Caco-2 (cell line): ENCODE measurements at regions not wholly inside any gene's neighbourhood (a gene's known extent, or its start where the extent isn't known, plus 50 kb on each side); places are given as distances from the start of the nearest gene placed in this dataset.

Experiments
- BruUV-seq: library from RNA; stranded (reverse); fragments of 400-500 nt; replicated peaks from 2 replicates; lab custom pipeline; 2021; lab: Mats Ljungman, UMichigan
- CTCF ChIA-PET: fragments of 300-600 bp; sonication (Branson Sonifier 250); formaldehyde crosslinking; loops from one replicate; lab custom pipeline; 2022; ENCODE audit warnings: antibody characterized with exemption; lab: Charles Lee
- POLR2A ChIA-PET: fragments of 300-600 bp; sonication (Branson Sonifier 250); formaldehyde crosslinking; loops from one replicate; lab custom pipeline; 2022; ENCODE audit warnings: antibody characterized with exemption; lab: Charles Lee
- DNase-seq, 2 experiments: peaks; one replicate each; pipeline versions ENCODE4 v3.0.0 to v3.0.0-alpha.2; 2020 to 2022
- H3K27me3 ChIP-seq: replicated peaks from 2 replicates; pipeline ENCODE4 v1.6.0; 2011; ENCODE audit warnings: low read length; ENCODE audit not compliant: control insufficient read depth, insufficient read depth
- H3K36me3 ChIP-seq: 2 replicates; pipeline ENCODE4 v1.5.1; 2011; ENCODE audit warnings: low read length; ENCODE audit not compliant: control insufficient read depth, insufficient read depth
- H3K4me1 ChIP-seq: fragments of 250-450 bp; sonication (Bioruptor Pico); 2 replicates; pipeline ENCODE4 v1.5.1; 2020; ENCODE audit warnings: mild to moderate bottlenecking
- H3K4me3 ChIP-seq: 2 replicates; pipeline ENCODE4 v1.5.1; 2011; ENCODE audit warnings: low read depth, mild to moderate bottlenecking, control low read depth, low read length
- H3K9me3 ChIP-seq: fragments of 250-450 bp; sonication (Bioruptor Pico); 2 replicates; pipeline ENCODE4 v1.5.1; 2020; ENCODE audit warnings: mild to moderate bottlenecking, moderate library complexity
- H3K27ac Mint-ChIP-seq: one replicate; pipeline ENCODE4 v1.8.0; 2022; ENCODE audit warnings: mixed read lengths; ENCODE audit not compliant: unreplicated experiment
- H3K27me3 Mint-ChIP-seq: one replicate; pipeline ENCODE4 v1.8.0; 2022; ENCODE audit warnings: mixed read lengths; ENCODE audit not compliant: insufficient read depth, unreplicated experiment
- H3K36me3 Mint-ChIP-seq: one replicate; pipeline ENCODE4 v1.8.0; 2022; ENCODE audit warnings: mild to moderate bottlenecking, mixed read lengths; ENCODE audit not compliant: insufficient read depth, unreplicated experiment
- H3K4me1 Mint-ChIP-seq: one replicate; pipeline ENCODE4 v1.8.0; 2022; ENCODE audit warnings: low read depth, mixed read lengths; ENCODE audit not compliant: unreplicated experiment
- H3K4me3 Mint-ChIP-seq: one replicate; pipeline ENCODE4 v1.8.0; 2022; ENCODE audit warnings: mild to moderate bottlenecking, moderate library complexity, mixed read lengths; ENCODE audit not compliant: unreplicated experiment
- H3K9me3 Mint-ChIP-seq: one replicate; pipeline ENCODE4 v1.8.0; 2022; ENCODE audit warnings: mixed read lengths; ENCODE audit not compliant: unreplicated experiment
- CTCF ChIP-seq, 2 experiments: fragments of 200-600 bp in 1 of 2; IDR thresholded peaks; 1 replicate in 1 of 2; 2 replicates in 1 of 2; pipeline versions ENCODE4 v1.5.1 to v1.8.0; 2011 to 2022; ENCODE audit warnings: antibody characterized with exemption in 1 of 2, control low read depth in 1 of 2, inconsistent platforms in 1 of 2, low read depth in 1 of 2, low read length in 1 of 2, mild to moderate bottlenecking in 1 of 2, moderate library complexity in 1 of 2; ENCODE audit not compliant: insufficient read depth in 1 of 2, severe bottlenecking in 1 of 2, unreplicated experiment in 1 of 2
- intact Hi-C: fragments of 100-400 bp; cut with micrococcal nuclease; formaldehyde crosslinking; loops from one replicate; pipeline ENCODE4 v1.10.0; 2022; ENCODE audit not compliant: unreplicated experiment

- no peak overlapping the region for H3K27ac Mint-ChIP-seq
- no peaks in the 10 kb centered on the region for H3K9me3 Mint-ChIP-seq
- intact Hi-C loops: loop anchor here (10.0 kb wide), 2 partner anchors 147 to 507 kb away; no protein-coding TSS in a partner anchor
- H3K36me3 ChIP-seq: no peaks in the 10 kb centered on the region
- DNase-seq: no peak
- no peak overlapping the region for H3K4me3 ChIP-seq
- ChIA-PET CTCF (no interaction called here), POLR2A (no interaction called here)
- no peak overlapping the region for H3K4me3 Mint-ChIP-seq
- H3K9me3 ChIP-seq: no peaks in the 10 kb centered on the region
- H3K27me3 Mint-ChIP-seq: no peaks in the 10 kb centered on the region
- no peaks in the 10 kb centered on the region for H3K4me1 ChIP-seq
- H3K36me3 Mint-ChIP-seq: no peaks in the 10 kb centered on the region
- BruUV-seq: no TSS peak
- no peak for TF ChIP-seq CTCF (IDR thresholded peaks at IDR 0.05; ENCODE audit: insufficient read depth in 1 of 2, low read depth in 1 of 2, low read length in 1 of 2, severe bottlenecking in 1 of 2, unreplicated experiment in 1 of 2)
- H3K27me3 ChIP-seq: no peaks in the 10 kb centered on the region
- no peaks in the 10 kb centered on the region for H3K4me1 Mint-ChIP-seq
These were observed 544.6 kb downstream of the EDEM1 start for GRCh38 chr3:5732081-5732480.

GRCh38 chr3:5733995-5734394 is 546.5 kb downstream of the EDEM1 start:
- no peak for TF ChIP-seq CTCF (IDR thresholded peaks at IDR 0.05; ENCODE audit: insufficient read depth in 1 of 2, low read depth in 1 of 2, low read length in 1 of 2, severe bottlenecking in 1 of 2, unreplicated experiment in 1 of 2)
- no peak for DNase-seq
- H3K4me1 Mint-ChIP-seq: no peaks in the 10 kb centered on the region
- POLR2A ChIA-PET: no interaction called here
- H3K27ac Mint-ChIP-seq: no peak overlapping the region
- Histone ChIP-seq H3K4me1 (no peaks in the 10 kb centered on the region), H3K4me3 (no peak overlapping the region), H3K9me3 (no peaks in the 10 kb centered on the region), H3K36me3 (no peaks in the 10 kb centered on the region), H3K27me3 (no peaks in the 10 kb centered on the region)
- no peaks in the 10 kb centered on the region for H3K27me3 Mint-ChIP-seq
- H3K36me3 Mint-ChIP-seq: no peaks in the 10 kb centered on the region
- H3K4me3 Mint-ChIP-seq: no peak overlapping the region
- no peaks in the 10 kb centered on the region for H3K9me3 Mint-ChIP-seq
- CTCF ChIA-PET: no interaction called here
- BruUV-seq: no TSS peak
- intact Hi-C loops: loop anchor here (10.0 kb wide), 2 partner anchors 149 to 509 kb away; no protein-coding TSS in a partner anchor

- H3K4me3 Mint-ChIP-seq: no peak overlapping the region
- TF ChIP-seq CTCF (IDR thresholded peaks at IDR 0.05; ENCODE audit: insufficient read depth in 1 of 2, low read depth in 1 of 2, low read length in 1 of 2, severe bottlenecking in 1 of 2, unreplicated experiment in 1 of 2): no peak
- POLR2A ChIA-PET: no interaction called here
- CTCF ChIA-PET: no interaction called here
- H3K36me3 Mint-ChIP-seq: no peaks in the 10 kb centered on the region
- Histone ChIP-seq H3K27me3 (no peaks in the 10 kb centered on the region), H3K36me3 (no peaks in the 10 kb centered on the region), H3K4me3 (no peak overlapping the region), H3K9me3 (no peaks in the 10 kb centered on the region), H3K4me1 (no peaks in the 10 kb centered on the region)
- H3K27me3 Mint-ChIP-seq: no peaks in the 10 kb centered on the region
- H3K9me3 Mint-ChIP-seq: no peaks in the 10 kb centered on the region
- DNase-seq: no peak
- BruUV-seq: no TSS peak
- intact Hi-C loops: loop anchor here (10.0 kb wide), 2 partner anchors 151 to 511 kb away; no protein-coding TSS in a partner anchor
- no peak overlapping the region for H3K27ac Mint-ChIP-seq
- no peaks in the 10 kb centered on the region for H3K4me1 Mint-ChIP-seq
These were observed 548.4 kb downstream of the EDEM1 start for GRCh38 chr3:5735896-5736295.
